ENCODE measurements at regions not wholly inside any gene's neighbourhood (a gene's known extent, or its start where the extent isn't known, plus 50 kb on each side); places are given as distances from the start of the nearest gene placed in this dataset.

DNA sequence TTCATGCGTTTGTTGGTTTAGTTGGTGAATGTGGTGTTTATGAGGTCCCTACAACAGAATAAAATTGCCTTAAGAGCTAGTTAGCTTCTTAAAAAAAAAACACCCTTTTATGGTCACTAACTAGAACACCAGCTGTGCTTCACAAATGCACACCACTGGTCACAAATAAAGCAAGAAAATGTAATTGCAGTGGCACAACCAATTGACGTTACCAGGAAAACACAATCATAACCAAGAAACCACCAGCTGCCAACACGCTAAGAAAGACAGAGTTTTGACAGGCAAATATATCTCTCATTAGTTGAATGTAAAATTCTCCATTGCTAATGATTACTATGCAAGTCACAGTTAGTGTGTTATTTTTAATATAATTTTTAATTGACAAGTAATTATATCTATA is 389.9 kb downstream of the ADAMTS20 start:
- TF ChIP-seq SMC3 (conservative IDR thresholded peaks at IDR 0.05; ENCODE audit: poor library complexity) (no peak), MXI1 (conservative IDR thresholded peaks at IDR 0.05; ENCODE audit: poor library complexity, severe bottlenecking) (no peak), TAF1 (IDR thresholded peaks at IDR 0.05; ENCODE audit: low read depth) (no peak), EP300 (conservative IDR thresholded peaks at IDR 0.05; ENCODE audit: poor library complexity, severe bottlenecking) (no peak), EZH2 (IDR thresholded peaks at IDR 0.05; ENCODE audit: borderline replicate concordance, insufficient read depth, low read length, poor library complexity, severe bottlenecking) (no peak), POLR2AphosphoS5 (IDR thresholded peaks at IDR 0.05) (no peak), RAD21 (conservative IDR thresholded peaks at IDR 0.05) (no peak)
- TF ChIP-seq, protein P1, sequence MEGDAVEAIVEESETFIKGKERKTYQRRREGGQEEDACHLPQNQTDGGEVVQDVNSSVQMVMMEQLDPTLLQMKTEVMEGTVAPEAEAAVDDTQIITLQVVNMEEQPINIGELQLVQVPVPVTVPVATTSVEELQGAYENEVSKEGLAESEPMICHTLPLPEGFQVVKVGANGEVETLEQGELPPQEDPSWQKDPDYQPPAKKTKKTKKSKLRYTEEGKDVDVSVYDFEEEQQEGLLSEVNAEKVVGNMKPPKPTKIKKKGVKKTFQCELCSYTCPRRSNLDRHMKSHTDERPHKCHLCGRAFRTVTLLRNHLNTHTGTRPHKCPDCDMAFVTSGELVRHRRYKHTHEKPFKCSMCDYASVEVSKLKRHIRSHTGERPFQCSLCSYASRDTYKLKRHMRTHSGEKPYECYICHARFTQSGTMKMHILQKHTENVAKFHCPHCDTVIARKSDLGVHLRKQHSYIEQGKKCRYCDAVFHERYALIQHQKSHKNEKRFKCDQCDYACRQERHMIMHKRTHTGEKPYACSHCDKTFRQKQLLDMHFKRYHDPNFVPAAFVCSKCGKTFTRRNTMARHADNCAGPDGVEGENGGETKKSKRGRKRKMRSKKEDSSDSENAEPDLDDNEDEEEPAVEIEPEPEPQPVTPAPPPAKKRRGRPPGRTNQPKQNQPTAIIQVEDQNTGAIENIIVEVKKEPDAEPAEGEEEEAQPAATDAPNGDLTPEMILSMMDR (IDR thresholded peaks at IDR 0.05; ENCODE audit: poor library complexity, severe bottlenecking) = no peak
- TF ChIP-seq, protein P2, sequence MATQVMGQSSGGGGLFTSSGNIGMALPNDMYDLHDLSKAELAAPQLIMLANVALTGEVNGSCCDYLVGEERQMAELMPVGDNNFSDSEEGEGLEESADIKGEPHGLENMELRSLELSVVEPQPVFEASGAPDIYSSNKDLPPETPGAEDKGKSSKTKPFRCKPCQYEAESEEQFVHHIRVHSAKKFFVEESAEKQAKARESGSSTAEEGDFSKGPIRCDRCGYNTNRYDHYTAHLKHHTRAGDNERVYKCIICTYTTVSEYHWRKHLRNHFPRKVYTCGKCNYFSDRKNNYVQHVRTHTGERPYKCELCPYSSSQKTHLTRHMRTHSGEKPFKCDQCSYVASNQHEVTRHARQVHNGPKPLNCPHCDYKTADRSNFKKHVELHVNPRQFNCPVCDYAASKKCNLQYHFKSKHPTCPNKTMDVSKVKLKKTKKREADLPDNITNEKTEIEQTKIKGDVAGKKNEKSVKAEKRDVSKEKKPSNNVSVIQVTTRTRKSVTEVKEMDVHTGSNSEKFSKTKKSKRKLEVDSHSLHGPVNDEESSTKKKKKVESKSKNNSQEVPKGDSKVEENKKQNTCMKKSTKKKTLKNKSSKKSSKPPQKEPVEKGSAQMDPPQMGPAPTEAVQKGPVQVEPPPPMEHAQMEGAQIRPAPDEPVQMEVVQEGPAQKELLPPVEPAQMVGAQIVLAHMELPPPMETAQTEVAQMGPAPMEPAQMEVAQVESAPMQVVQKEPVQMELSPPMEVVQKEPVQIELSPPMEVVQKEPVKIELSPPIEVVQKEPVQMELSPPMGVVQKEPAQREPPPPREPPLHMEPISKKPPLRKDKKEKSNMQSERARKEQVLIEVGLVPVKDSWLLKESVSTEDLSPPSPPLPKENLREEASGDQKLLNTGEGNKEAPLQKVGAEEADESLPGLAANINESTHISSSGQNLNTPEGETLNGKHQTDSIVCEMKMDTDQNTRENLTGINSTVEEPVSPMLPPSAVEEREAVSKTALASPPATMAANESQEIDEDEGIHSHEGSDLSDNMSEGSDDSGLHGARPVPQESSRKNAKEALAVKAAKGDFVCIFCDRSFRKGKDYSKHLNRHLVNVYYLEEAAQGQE (IDR thresholded peaks at IDR 0.05; ENCODE audit: borderline replicate concordance) = no peak
- H3K9me3 ChIP-seq (ENCODE audit: low read length) = no peaks in the 10 kb centered on the region
- H3K36me3 ChIP-seq (ENCODE audit: insufficient read depth, low read length) = no peaks in the 10 kb centered on the region
- H3K9me2 ChIP-seq (ENCODE audit: insufficient read depth, low read length) = no peaks in the 10 kb centered on the region
- no peaks in the 10 kb centered on the region for H3K27me3 ChIP-seq (ENCODE audit: insufficient read depth, low read depth, low read length)
- no peak overlapping the region for H3K27ac ChIP-seq (ENCODE audit: low read length)
- no peak overlapping the region for H3K9ac ChIP-seq (ENCODE audit: low read length)
- no peaks in the 10 kb centered on the region for H3K79me2 ChIP-seq (replicated peaks; ENCODE audit: insufficient read depth, low read length)
- H2AFZ ChIP-seq (ENCODE audit: low read depth, low read length) = no peak overlapping the region
- no peak overlapping the region for H3K4me2 ChIP-seq (ENCODE audit: low read length)
- no peak overlapping the region for H3K4me3 ChIP-seq (ENCODE audit: low read length)
- no peaks in the 10 kb centered on the region for H3F3A ChIP-seq (ENCODE audit: insufficient read depth, low read length, poor library complexity, severe bottlenecking)
- no peaks in the 10 kb centered on the region for H4K20me1 ChIP-seq (ENCODE audit: insufficient read depth)

DNA sequence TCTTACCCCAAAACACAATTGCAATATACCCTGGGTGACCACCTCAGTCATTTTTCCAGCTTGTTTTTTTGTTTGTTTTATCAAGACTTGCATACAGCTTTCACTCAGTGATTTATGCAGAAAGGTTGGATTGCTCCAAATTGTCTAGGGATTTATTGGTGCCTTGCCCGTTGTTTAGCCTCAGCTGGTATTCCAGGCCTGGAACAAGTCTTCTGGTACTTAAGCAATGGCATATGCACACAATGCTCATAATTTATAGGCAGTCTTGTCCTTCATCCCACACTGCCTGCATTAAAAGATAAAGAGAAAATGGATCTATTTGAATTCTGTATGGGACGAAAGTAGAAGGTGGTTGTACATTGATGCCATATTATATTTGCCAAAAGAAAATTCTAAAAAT is 392.5 kb downstream of the ADAMTS20 start:
- no peak overlapping the region for H2AFZ ChIP-seq (ENCODE audit: low read depth, low read length)

More for the DNA sequence above, 392.5 kb downstream of the ADAMTS20 start:
- H3K4me2 ChIP-seq (ENCODE audit: low read length) = no peak overlapping the region
- no peak overlapping the region for H3K27ac ChIP-seq (ENCODE audit: low read length)
- no peak overlapping the region for H3K4me3 ChIP-seq (ENCODE audit: low read length)
- no peaks in the 10 kb centered on the region for H4K20me1 ChIP-seq (ENCODE audit: insufficient read depth)
- no peaks in the 10 kb centered on the region for H3F3A ChIP-seq (ENCODE audit: insufficient read depth, low read length, poor library complexity, severe bottlenecking)
- no peaks in the 10 kb centered on the region for H3K79me2 ChIP-seq (replicated peaks; ENCODE audit: insufficient read depth, low read length)
- no peaks in the 10 kb centered on the region for H3K9me2 ChIP-seq (ENCODE audit: insufficient read depth, low read length)
- no peaks in the 10 kb centered on the region for H3K27me3 ChIP-seq (ENCODE audit: insufficient read depth, low read depth, low read length)
- no peaks in the 10 kb centered on the region for H3K36me3 ChIP-seq (ENCODE audit: insufficient read depth, low read length)
- no peak overlapping the region for H3K9ac ChIP-seq (ENCODE audit: low read length)
- TF ChIP-seq, protein P1 (IDR thresholded peaks at IDR 0.05; ENCODE audit: poor library complexity, severe bottlenecking) = no peak
- TF ChIP-seq EZH2 (IDR thresholded peaks at IDR 0.05; ENCODE audit: borderline replicate concordance, insufficient read depth, low read length, poor library complexity, severe bottlenecking) = no peak
- no peak for TF ChIP-seq TAF1 (IDR thresholded peaks at IDR 0.05; ENCODE audit: low read depth)
- TF ChIP-seq EP300 (conservative IDR thresholded peaks at IDR 0.05; ENCODE audit: poor library complexity, severe bottlenecking) = no peak
- TF ChIP-seq RAD21 (conservative IDR thresholded peaks at IDR 0.05) = no peak
- TF ChIP-seq, protein P2 (IDR thresholded peaks at IDR 0.05; ENCODE audit: borderline replicate concordance) = no peak
- TF ChIP-seq SMC3 (conservative IDR thresholded peaks at IDR 0.05; ENCODE audit: poor library complexity) = no peak
- no peak for TF ChIP-seq MXI1 (conservative IDR thresholded peaks at IDR 0.05; ENCODE audit: poor library complexity, severe bottlenecking)
- TF ChIP-seq POLR2AphosphoS5 (IDR thresholded peaks at IDR 0.05) = no peak
- no peaks in the 10 kb centered on the region for H3K9me3 ChIP-seq (ENCODE audit: low read length)
